Ovary (tissue), 3 donors: ENCODE measurements at regions not wholly inside any gene's neighbourhood (a gene's known extent, or its start where the extent isn't known, plus 50 kb on each side); places are given as distances from the start of the nearest gene placed in this dataset.

Source experiments
- CTCF ChIP-seq, 3 donors: fragments of 450-650 bp in 2 of 3; fragments of 200-600 bp in 1 of 3; IDR thresholded peaks; one replicate each; pipeline versions ENCODE4 v1.5.1 to v1.8.0; 2016 to 2022; ENCODE audit warnings: antibody characterized with exemption in 3 of 3, mild to moderate bottlenecking in 1 of 3
- EP300 ChIP-seq: sonication (generic); formaldehyde crosslinking; IDR thresholded peaks from one replicate; pipeline ENCODE4 v1.6.1; 2017; ENCODE audit warnings: antibody characterized with exemption
- POLR2A ChIP-seq: fragments of 450-650 bp; IDR thresholded peaks from one replicate; pipeline ENCODE4 v1.6.1; 2017; ENCODE audit warnings: antibody characterized with exemption, mild to moderate bottlenecking, moderate library complexity
- donor health status: DM: no; HTN: no; CAD: no.

- TF ChIP-seq EP300 (no peak), CTCF (IDR thresholded peaks at IDR 0.05) (no peak), POLR2A (no peak)
These were observed 326.7 kb upstream of the RGS18 start for GRCh38 chr1:191831572-191831971.
